HCT116 (cell line): ENCODE measurements at regions not wholly inside any gene's neighbourhood (a gene's known extent, or its start where the extent isn't known, plus 50 kb on each side); places are given as distances from the start of the nearest gene placed in this dataset.
A peak's percentile ranks its signal among the peaks of the same experiment; 100 is the strongest.

Experiments
- ATAC-seq: fragments of 200-7000 bp; cut with Tn5 transposase; 2 replicates; pipeline ENCODE4 v1.9.1; 2020; ENCODE audit warnings: mild to moderate bottlenecking, moderate library complexity
- BruUV-seq: library from RNA; stranded (reverse); fragments of 400-500 nt; replicated peaks from 2 replicates; lab custom pipeline; 2021; lab: Mats Ljungman, UMichigan
- CTCF ChIA-PET: fragments of 300-600 bp; sonication (Branson Sonifier 250); formaldehyde crosslinking; loops from one replicate; lab custom pipeline; 2021; ENCODE audit warnings: antibody characterized with exemption; lab: Charles Lee
- POLR2A ChIA-PET: fragments of 300-600, 350-600 bp; sonication (Branson Sonifier 250); formaldehyde crosslinking; loops from one replicate; lab custom pipeline; 2021; ENCODE audit warnings: antibody characterized with exemption; lab: Charles Lee
- RAD21 ChIA-PET, 2 experiments: fragments of 300-600 bp; sonication (Branson Sonifier 250); formaldehyde crosslinking; loops; one replicate each; lab custom pipeline; 2023; ENCODE audit warnings: low total read pairs in 2 of 2; ENCODE audit not compliant: uncharacterized antibody in 2 of 2, unreplicated experiment in 2 of 2, low non-redundant PET in 1 of 2; lab: Charles Lee
- DNase-seq: peaks from one replicate; pipeline ENCODE4 v3.0.0-alpha.2; 2010; ENCODE audit warnings: low read depth, low spot score
- H2AFZ ChIP-seq: fragments of 200-600 bp; shearing (Covaris generic), sonication (generic); 2 replicates; pipeline ENCODE4 v1.6.1; 2017; ENCODE audit warnings: low read depth, mixed run types, mixed read lengths, antibody characterized with exemption, low read length; ENCODE audit not compliant: poor library complexity, severe bottlenecking
- H3K27ac ChIP-seq: 2 replicates; pipeline ENCODE4 v1.5.1; 2012; ENCODE audit warnings: low read depth, low read length
- H3K27me3 ChIP-seq: fragments of 200-600 bp; sonication (generic); 2 replicates; pipeline ENCODE4 v1.6.1; 2016; ENCODE audit warnings: mixed run types, low read length, mixed read lengths; ENCODE audit not compliant: insufficient read depth
- H3K36me3 ChIP-seq, 2 experiments: fragments of 200-500 bp in 1 of 2; fragments of 200-600 bp in 1 of 2; sonication (Bioruptor generic) in 1 of 2; sonication (generic) in 1 of 2; 2 replicates each; pipeline versions ENCODE4 v1.5.1 to v1.6.1; 2014 to 2016; ENCODE audit warnings: low read length in 2 of 2, inconsistent platforms in 1 of 2, mixed read lengths in 1 of 2, mixed run types in 1 of 2; ENCODE audit not compliant: insufficient read depth in 2 of 2, control insufficient read depth in 1 of 2
- H3K4me1 ChIP-seq, 2 experiments: fragments of 200-600 bp in 1 of 2; sonication (generic) in 1 of 2; 2 replicates each; pipeline versions ENCODE4 v1.5.1 to v1.6.1; 2012 to 2017; ENCODE audit warnings: low read length in 2 of 2, inconsistent platforms in 1 of 2, mild to moderate bottlenecking in 1 of 2, mixed read lengths in 1 of 2, mixed run types in 1 of 2, moderate library complexity in 1 of 2; ENCODE audit not compliant: insufficient read depth in 2 of 2, control insufficient read depth in 1 of 2
- H3K4me2 ChIP-seq: fragments of 200-600 bp; sonication (generic); 2 replicates; pipeline ENCODE4 v1.6.1; 2017; ENCODE audit warnings: mixed run types, low read length, mixed read lengths
- H3K4me3 ChIP-seq, 2 experiments: fragments of 200-600 bp in 1 of 2; sonication (generic) in 1 of 2; replicated peaks in 1 of 2; 2 replicates each; pipeline ENCODE4 v1.5.1; 2011 to 2016; ENCODE audit warnings: low read length in 2 of 2, control low read depth in 1 of 2, low read depth in 1 of 2, mild to moderate bottlenecking in 1 of 2, mixed read lengths in 1 of 2, mixed run types in 1 of 2
- H3K79me2 ChIP-seq: fragments of 200-600 bp; sonication (generic); 2 replicates; pipeline ENCODE4 v1.6.1; 2017; ENCODE audit warnings: mild to moderate bottlenecking, mixed run types, low read length, moderate library complexity, mixed read lengths; ENCODE audit not compliant: insufficient read depth
- H3K9ac ChIP-seq: fragments of 200-600 bp; sonication (generic); 2 replicates; pipeline ENCODE4 v1.6.1; 2016; ENCODE audit warnings: low read length, mixed read lengths
- H3K9me2 ChIP-seq: fragments of 200-600 bp; sonication (generic), shearing (Covaris generic); 2 replicates; pipeline ENCODE4 v1.6.1; 2017; ENCODE audit warnings: mixed run types, mild to moderate bottlenecking, moderate library complexity; ENCODE audit not compliant: insufficient read depth
- H3K9me3 ChIP-seq, 2 experiments: fragments of 200-500 bp in 1 of 2; fragments of 200-600 bp in 1 of 2; sonication (Bioruptor generic) in 1 of 2; sonication (generic) in 1 of 2; 2 replicates each; pipeline ENCODE4 v1.6.1; 2014 to 2017; ENCODE audit warnings: low read length in 2 of 2, mixed read lengths in 2 of 2, inconsistent platforms in 1 of 2, low read depth in 1 of 2, mild to moderate bottlenecking in 1 of 2, mixed run types in 1 of 2, moderate library complexity in 1 of 2; ENCODE audit not compliant: control insufficient read depth in 1 of 2, insufficient read depth in 1 of 2
- H4K20me1 ChIP-seq: fragments of 200-600 bp; sonication (generic), shearing (Covaris generic); 2 replicates; pipeline ENCODE4 v1.6.1; 2017; ENCODE audit warnings: mixed run types, mild to moderate bottlenecking, moderate library complexity; ENCODE audit not compliant: insufficient read depth
- ATF3 ChIP-seq: IDR thresholded peaks from 2 replicates; pipeline ENCODE4 v1.6.1; 2012
- CEBPB ChIP-seq: IDR thresholded peaks from 2 replicates; pipeline ENCODE4 v1.6.1; 2012; ENCODE audit warnings: low read depth
- CTCF ChIP-seq, 3 experiments: fragments of 200-600 bp in 1 of 3; sonication (generic) in 1 of 3; IDR thresholded peaks in 2 of 3; conservative IDR thresholded peaks in 1 of 3; 2 replicates each; pipeline ENCODE4 v1.5.1; 2012 to 2017; ENCODE audit warnings: low read depth in 2 of 3, low read length in 2 of 3, antibody characterized with exemption in 1 of 3, borderline replicate concordance in 1 of 3, control low read depth in 1 of 3, mild to moderate bottlenecking in 1 of 3, mixed read lengths in 1 of 3, mixed run types in 1 of 3, moderate library complexity in 1 of 3; ENCODE audit not compliant: insufficient read depth in 1 of 3
- EGR1 ChIP-seq: IDR thresholded peaks from 2 replicates; pipeline ENCODE4 v1.6.1; 2012; ENCODE audit warnings: low read depth
- ZBTB33 ChIP-seq: IDR thresholded peaks from 2 replicates; pipeline ENCODE4 v1.6.1; 2011; ENCODE audit warnings: mild to moderate bottlenecking, low read length, moderate library complexity; ENCODE audit not compliant: insufficient replicate concordance; ENCODE audit errors: extremely low read depth
- ZNF274 ChIP-seq: fragments of 200-500 bp; sonication (Bioruptor generic); IDR thresholded peaks from 2 replicates; pipeline ENCODE4 v1.6.1; 2014; ENCODE audit warnings: mild to moderate bottlenecking, low read depth, low read length, inconsistent platforms
- intact Hi-C: fragments of 100-400 bp; cut with micrococcal nuclease; formaldehyde crosslinking; loops from 2 replicates; pipeline ENCODE4 v1.10.0; 2022

GRCh38 chr4:120509719-120510118 is 412.8 kb downstream of the PRDM5 start:
- Histone ChIP-seq H3K4me1 (no peaks in the 10 kb centered on the region), H3K9me2 (no peaks in the 10 kb centered on the region), H3K36me3 (no peaks in the 10 kb centered on the region), H3K9me3 (no peaks in the 10 kb centered on the region), H3K9ac (no peak overlapping the region), H3K79me2 (no peaks in the 10 kb centered on the region), H3K27me3 (no peaks in the 10 kb centered on the region), H3K4me3 (no peak overlapping the region), H3K4me2 (no peak overlapping the region), H4K20me1 (no peaks in the 10 kb centered on the region), H3K27ac (no peak overlapping the region), H2AFZ (no peak overlapping the region)
- ChIA-PET POLR2A (no interaction called here), CTCF (no interaction called here), RAD21 (no interaction called here)
- TF ChIP-seq CEBPB (no peak), ATF3 (no peak), ZBTB33 (no peak), ZNF274 (no peak), CTCF (IDR thresholded peaks at IDR 0.05 in 2 of 3, conservative IDR thresholded peaks at IDR 0.05 in 1 of 3; ENCODE audit: borderline replicate concordance in 1 of 3, insufficient read depth in 1 of 3, low read depth in 2 of 3, low read length in 2 of 3) (0 out of 6 replicates have a peak, but pooled peaks of 1 of the 3 experiments have one; percentile 7), EGR1 (no peak)
- ATAC-seq = no peak
- intact Hi-C loops = no loop called here
- no peak for DNase-seq
- no TSS peak for BruUV-seq
